ENCODE measurements at regions not wholly inside any gene's neighbourhood (a gene's known extent, or its start where the extent isn't known, plus 50 kb on each side); places are given as distances from the start of the nearest gene placed in this dataset.

DNA sequence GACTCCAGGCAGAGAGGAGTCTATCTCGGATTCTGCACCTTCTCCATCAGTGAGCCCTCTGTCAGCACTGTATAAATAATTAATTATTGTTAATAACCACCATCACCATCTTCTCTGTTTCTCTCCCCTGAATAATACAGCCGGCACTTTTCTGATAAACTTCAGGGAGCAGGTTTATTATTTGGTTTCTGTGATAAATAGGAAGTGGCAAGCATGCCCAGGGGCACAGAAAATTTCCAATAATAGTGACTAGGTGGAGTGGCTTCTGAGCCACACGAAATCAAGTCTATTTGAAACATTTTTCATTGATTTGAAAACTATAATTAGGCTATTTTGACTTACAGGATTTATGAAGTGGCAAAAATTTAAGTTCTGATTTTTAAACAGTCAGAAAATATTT lies 186.8 kb upstream of the TMEM229A start:
- no peak overlapping the region for H3K4me3 ChIP-seq (replicated peaks in 1 of 2; ENCODE audit: low read depth in 2 of 2, low read length in 2 of 2)
- TF ChIP-seq, protein P1, sequence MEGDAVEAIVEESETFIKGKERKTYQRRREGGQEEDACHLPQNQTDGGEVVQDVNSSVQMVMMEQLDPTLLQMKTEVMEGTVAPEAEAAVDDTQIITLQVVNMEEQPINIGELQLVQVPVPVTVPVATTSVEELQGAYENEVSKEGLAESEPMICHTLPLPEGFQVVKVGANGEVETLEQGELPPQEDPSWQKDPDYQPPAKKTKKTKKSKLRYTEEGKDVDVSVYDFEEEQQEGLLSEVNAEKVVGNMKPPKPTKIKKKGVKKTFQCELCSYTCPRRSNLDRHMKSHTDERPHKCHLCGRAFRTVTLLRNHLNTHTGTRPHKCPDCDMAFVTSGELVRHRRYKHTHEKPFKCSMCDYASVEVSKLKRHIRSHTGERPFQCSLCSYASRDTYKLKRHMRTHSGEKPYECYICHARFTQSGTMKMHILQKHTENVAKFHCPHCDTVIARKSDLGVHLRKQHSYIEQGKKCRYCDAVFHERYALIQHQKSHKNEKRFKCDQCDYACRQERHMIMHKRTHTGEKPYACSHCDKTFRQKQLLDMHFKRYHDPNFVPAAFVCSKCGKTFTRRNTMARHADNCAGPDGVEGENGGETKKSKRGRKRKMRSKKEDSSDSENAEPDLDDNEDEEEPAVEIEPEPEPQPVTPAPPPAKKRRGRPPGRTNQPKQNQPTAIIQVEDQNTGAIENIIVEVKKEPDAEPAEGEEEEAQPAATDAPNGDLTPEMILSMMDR (IDR thresholded peaks at IDR 0.05; ENCODE audit: low read depth, low read length): no peak
- no peak for DNase-seq (ENCODE audit: low read depth in 2 of 2)

DNA sequence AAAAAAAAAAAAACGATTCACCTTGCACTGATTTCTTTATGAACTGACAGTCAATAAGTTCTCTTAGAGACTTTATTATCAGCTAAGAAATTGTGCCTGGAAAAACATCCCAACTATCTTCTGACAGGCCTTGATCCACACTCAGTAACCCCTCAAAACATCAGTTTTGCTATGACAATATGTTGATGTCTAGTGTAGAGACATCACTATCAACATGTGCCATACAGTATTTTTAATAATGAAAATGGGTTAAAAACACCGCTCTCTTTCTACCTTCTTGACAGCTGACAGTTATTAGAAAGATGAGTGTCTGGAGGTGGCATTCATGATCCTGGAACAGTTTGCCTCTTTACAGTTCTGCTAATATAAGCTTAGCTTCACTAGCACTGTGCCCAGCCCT lies 175.8 kb upstream of the TMEM229A start:
- no peak overlapping the region for H3K4me3 ChIP-seq (replicated peaks in 1 of 2; ENCODE audit: low read depth in 2 of 2, low read length in 2 of 2)
- no peak for DNase-seq (ENCODE audit: low read depth in 2 of 2)
- TF ChIP-seq, protein P1 (IDR thresholded peaks at IDR 0.05; ENCODE audit: low read depth, low read length): no peak

DNA sequence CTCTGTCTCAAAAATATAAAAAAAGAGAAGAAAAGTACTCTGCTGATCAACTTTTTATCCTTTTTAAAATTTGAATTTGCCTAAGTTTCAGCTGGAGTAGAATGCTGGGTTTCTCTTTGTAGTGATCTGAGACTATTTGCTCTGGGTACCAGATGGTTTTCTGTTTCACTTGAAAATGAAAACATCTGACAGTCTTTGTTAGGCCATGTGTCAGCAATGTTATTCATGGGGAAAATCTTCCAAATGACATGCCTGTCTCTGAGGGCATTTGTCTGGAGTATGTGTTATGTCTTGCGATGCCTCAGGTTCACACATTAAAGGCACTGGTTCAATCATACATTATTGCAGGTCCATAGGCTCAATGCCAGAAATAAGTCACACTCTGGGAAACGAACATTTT lies 175.3 kb upstream of the TMEM229A start:
- no peak for DNase-seq (ENCODE audit: low read depth in 2 of 2)
- no peak overlapping the region for H3K4me3 ChIP-seq (replicated peaks in 1 of 2; ENCODE audit: low read depth in 2 of 2, low read length in 2 of 2)
- TF ChIP-seq, protein P1 (IDR thresholded peaks at IDR 0.05; ENCODE audit: low read depth, low read length): no peak

DNA sequence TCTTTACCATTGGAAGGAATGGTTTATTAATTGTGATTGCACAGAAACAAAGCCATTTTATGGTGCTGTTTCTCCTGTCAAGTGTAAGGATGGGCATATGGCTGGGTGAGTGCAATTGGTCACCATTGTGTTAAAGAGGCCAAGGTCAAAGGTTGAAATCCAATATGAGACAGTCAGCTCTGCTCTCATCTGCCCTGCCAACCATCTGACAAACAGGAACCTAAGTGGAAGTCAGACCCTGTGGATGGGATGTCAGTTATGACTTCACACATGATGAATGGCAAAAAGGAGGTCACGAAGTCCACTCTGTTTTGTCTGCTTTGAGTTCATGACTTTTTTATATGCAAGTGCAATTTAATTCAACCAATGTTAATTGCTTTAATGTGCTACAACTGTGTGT lies 172.7 kb upstream of the TMEM229A start:
- H3K4me3 ChIP-seq (replicated peaks in 1 of 2; ENCODE audit: low read depth in 2 of 2, low read length in 2 of 2): no peak overlapping the region
- TF ChIP-seq, protein P1 (IDR thresholded peaks at IDR 0.05; ENCODE audit: low read depth, low read length): no peak
- no peak for DNase-seq (ENCODE audit: low read depth in 2 of 2)

DNA sequence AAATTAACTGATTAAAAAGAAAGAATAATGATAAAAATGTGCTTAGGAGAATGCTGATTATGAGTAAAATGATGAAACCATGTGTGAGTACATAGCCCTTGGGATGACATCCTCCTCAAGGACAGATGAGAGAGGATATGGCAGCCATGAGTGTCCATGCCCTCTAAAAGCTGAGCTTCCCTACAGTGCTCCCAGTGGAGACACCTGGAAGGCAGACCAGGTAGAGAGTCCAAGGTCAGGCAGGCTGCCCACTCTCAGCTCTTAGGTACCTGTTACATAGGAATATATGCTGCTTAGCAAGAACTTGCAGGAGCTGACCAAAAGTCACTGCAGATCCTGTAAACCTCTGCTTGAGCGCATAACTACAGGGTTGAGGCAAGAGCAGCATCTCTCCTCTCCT lies 169.7 kb upstream of the TMEM229A start:
- TF ChIP-seq, protein P1 (IDR thresholded peaks at IDR 0.05; ENCODE audit: low read depth, low read length): no peak
- H3K4me3 ChIP-seq (replicated peaks in 1 of 2; ENCODE audit: low read depth in 2 of 2, low read length in 2 of 2): no peak overlapping the region
- DNase-seq (ENCODE audit: low read depth in 2 of 2): no peak

DNA sequence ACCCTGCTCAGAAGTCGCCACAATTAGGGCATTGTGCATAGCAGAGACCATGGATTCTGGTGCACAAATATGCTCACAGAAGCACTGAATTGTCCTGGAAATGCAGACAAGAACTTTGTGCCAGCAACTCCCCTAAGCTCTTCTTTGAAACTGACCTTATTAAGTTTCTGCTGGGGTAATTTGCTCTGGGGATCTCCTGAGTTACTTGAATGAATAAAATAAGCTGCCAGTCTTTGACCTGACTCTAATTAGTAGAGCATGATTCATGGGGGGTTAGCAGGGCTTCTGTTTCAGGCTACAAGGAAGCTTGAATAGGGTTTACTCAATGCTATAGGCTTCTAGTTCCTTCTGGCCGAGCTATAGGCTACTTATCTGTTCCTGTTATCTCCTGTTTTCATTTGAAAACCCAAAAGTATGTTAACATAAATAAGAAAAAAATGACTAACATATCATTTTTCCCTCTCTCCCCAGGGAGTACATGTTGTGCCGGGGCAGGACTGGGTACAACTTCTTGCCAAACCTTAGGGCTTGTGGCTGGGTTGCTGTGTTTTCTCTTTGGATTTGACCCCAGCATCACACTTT lies 169.0 kb upstream of the TMEM229A start:
- peak in 1 of 2 donors; percentile 16 for DNase-seq (ENCODE audit: low read depth in 2 of 2)
- TF ChIP-seq, protein P1 (IDR thresholded peaks at IDR 0.05; ENCODE audit: low read depth, low read length): no peak
- no peak overlapping the region for H3K4me3 ChIP-seq (replicated peaks in 1 of 2; ENCODE audit: low read depth in 2 of 2, low read length in 2 of 2)

DNA sequence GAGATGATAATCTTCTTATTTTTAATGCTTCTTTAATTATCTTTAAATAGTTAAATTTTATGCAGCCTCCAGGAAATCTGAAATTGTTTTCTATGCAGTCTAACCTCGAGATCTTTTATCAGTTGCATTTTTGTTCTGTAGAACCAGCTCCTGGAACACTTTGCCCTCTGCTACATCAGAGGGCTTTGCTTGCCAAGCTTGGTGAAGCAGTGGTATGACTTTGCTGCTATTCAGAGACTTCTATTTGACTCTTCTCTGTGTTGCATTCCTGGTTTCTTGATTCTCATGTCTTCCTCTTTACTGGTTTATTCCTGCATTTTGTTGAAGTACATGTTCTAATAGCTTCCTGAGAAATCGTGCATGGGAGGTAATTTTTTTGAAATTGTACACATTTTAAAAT lies 163.7 kb upstream of the TMEM229A start:
- H3K4me3 ChIP-seq (replicated peaks in 1 of 2; ENCODE audit: low read depth in 2 of 2, low read length in 2 of 2): no peak overlapping the region
- DNase-seq (ENCODE audit: low read depth in 2 of 2): no peak
- TF ChIP-seq, protein P1 (IDR thresholded peaks at IDR 0.05; ENCODE audit: low read depth, low read length): no peak
